ENCODE measurements at regions not wholly inside any gene's neighbourhood (a gene's known extent, or its start where the extent isn't known, plus 50 kb on each side); places are given as distances from the start of the nearest gene placed in this dataset.
A peak's percentile ranks its signal among the peaks of the same experiment; 100 is the strongest.

- Histone ChIP-seq H3K27me3 (ENCODE audit: control insufficient read depth, insufficient read depth, low read length, poor library complexity, severe bottlenecking) (no peaks in the 10 kb centered on the region), H3K9ac (ENCODE audit: extremely low read depth, low read length, poor library complexity, severe bottlenecking) (no peak overlapping the region), H3K4me1 (ENCODE audit: control insufficient read depth, insufficient read depth, low read length) (no peaks in the 10 kb centered on the region), H3K9me3 (ENCODE audit: control insufficient read depth, low read length) (no peaks in the 10 kb centered on the region), H3K27ac (ENCODE audit: low read depth, low read length) (no peak overlapping the region), H3K4me3 (ENCODE audit: low read length) (no peak overlapping the region), H3K36me3 (ENCODE audit: control insufficient read depth, insufficient read depth, low read length) (no peaks in the 10 kb centered on the region)
- H3K4me1 Mint-ChIP-seq: no peaks in the 10 kb centered on the region
- TF ChIP-seq CTCF (conservative IDR thresholded peaks at IDR 0.05): no peak
- 94% methylated on average over 1 of the region's 1 CpG; no CpG with 5 or more reads in 1 of the 2 experiments for WGBS, 2 experiments (ENCODE audit: insufficient coverage in 1 of 2, insufficient read length in 1 of 2)
- no peaks in the 10 kb centered on the region for H3K9me3 Mint-ChIP-seq
- no peaks in the 10 kb centered on the region for H3K36me3 Mint-ChIP-seq (ENCODE audit: low read depth)
- H3K27ac Mint-ChIP-seq: no peak overlapping the region
- no peaks in the 10 kb centered on the region for H3K27me3 Mint-ChIP-seq (ENCODE audit: insufficient read depth)
- H3K4me3 Mint-ChIP-seq: no peak overlapping the region
- no peak for DNase-seq
Measured at GRCh38 chr21:27695246-27695645, 728.4 kb upstream of the ADAMTS5 start.

GRCh38 chr21:27694667-27695066 is 727.8 kb upstream of the ADAMTS5 start:
- no peaks in the 10 kb centered on the region for H3K4me1 Mint-ChIP-seq
- Histone ChIP-seq H3K9ac (ENCODE audit: extremely low read depth, low read length, poor library complexity, severe bottlenecking) (no peak overlapping the region), H3K27me3 (ENCODE audit: control insufficient read depth, insufficient read depth, low read length, poor library complexity, severe bottlenecking) (no peaks in the 10 kb centered on the region), H3K27ac (ENCODE audit: low read depth, low read length) (no peak overlapping the region), H3K36me3 (ENCODE audit: control insufficient read depth, insufficient read depth, low read length) (no peaks in the 10 kb centered on the region), H3K4me1 (ENCODE audit: control insufficient read depth, insufficient read depth, low read length) (no peaks in the 10 kb centered on the region), H3K4me3 (ENCODE audit: low read length) (no peak overlapping the region), H3K9me3 (ENCODE audit: control insufficient read depth, low read length) (peaks cover 2% of the 10 kb centered on the region)
- DNase-seq: no peak
- TF ChIP-seq CTCF (conservative IDR thresholded peaks at IDR 0.05): peak; percentile 26
- no peaks in the 10 kb centered on the region for H3K27me3 Mint-ChIP-seq (ENCODE audit: insufficient read depth)
- no peak overlapping the region for H3K4me3 Mint-ChIP-seq
- H3K9me3 Mint-ChIP-seq: peaks cover 2% of the 10 kb centered on the region
- no peak overlapping the region for H3K27ac Mint-ChIP-seq
- no peaks in the 10 kb centered on the region for H3K36me3 Mint-ChIP-seq (ENCODE audit: low read depth)
- 88% methylated on average over 4 of the region's 4 CpGs; no CpG with 5 or more reads in 1 of the 2 experiments for WGBS, 2 experiments (ENCODE audit: insufficient coverage in 1 of 2, insufficient read length in 1 of 2)

- Mint-ChIP-seq H3K9me3 (peaks cover 12% of the 10 kb centered on the region), H3K27me3 (ENCODE audit: insufficient read depth) (no peaks in the 10 kb centered on the region), H3K4me1 (no peaks in the 10 kb centered on the region), H3K4me3 (no peak overlapping the region), H3K27ac (no peak overlapping the region), H3K36me3 (ENCODE audit: low read depth) (peaks cover 2% of the 10 kb centered on the region)
- Histone ChIP-seq H3K4me1 (ENCODE audit: control insufficient read depth, insufficient read depth, low read length) (no peaks in the 10 kb centered on the region), H3K27me3 (ENCODE audit: control insufficient read depth, insufficient read depth, low read length, poor library complexity, severe bottlenecking) (no peaks in the 10 kb centered on the region), H3K9ac (ENCODE audit: extremely low read depth, low read length, poor library complexity, severe bottlenecking) (no peak overlapping the region), H3K9me3 (ENCODE audit: control insufficient read depth, low read length) (peaks cover 8% of the 10 kb centered on the region), H3K27ac (ENCODE audit: low read depth, low read length) (no peak overlapping the region), H3K36me3 (ENCODE audit: control insufficient read depth, insufficient read depth, low read length) (no peaks in the 10 kb centered on the region), H3K4me3 (ENCODE audit: low read length) (no peak overlapping the region)
- 95% methylated on average over 6 of the region's 6 CpGs; no CpG with 5 or more reads in 1 of the 2 experiments for WGBS, 2 experiments (ENCODE audit: insufficient coverage in 1 of 2, insufficient read length in 1 of 2)
- TF ChIP-seq CTCF (conservative IDR thresholded peaks at IDR 0.05): no peak
- no peak for DNase-seq
Measured at GRCh38 chr21:27693376-27693775, 726.5 kb upstream of the ADAMTS5 start.

Data from endodermal cell (in vitro differentiated cells).